Choroid plexus epithelial cell (primary cell): ENCODE measurements at regions not wholly inside any gene's neighbourhood (a gene's known extent, or its start where the extent isn't known, plus 50 kb on each side); places are given as distances from the start of the nearest gene placed in this dataset.
A peak's percentile ranks its signal among the peaks of the same experiment; 100 is the strongest.

ENCODE experiments used
- DNase-seq: peaks from one replicate; pipeline ENCODE4 v3.0.0-alpha.2; 2010; ENCODE audit warnings: low read depth
- H3K4me3 ChIP-seq: 2 replicates; pipeline ENCODE4 v1.5.1; 2011; ENCODE audit warnings: low read depth, mild to moderate bottlenecking, control low read depth, low read length, moderate library complexity
- CTCF ChIP-seq: conservative IDR thresholded peaks from 2 replicates; pipeline ENCODE4 v1.5.1; 2011; ENCODE audit warnings: low read depth, mild to moderate bottlenecking, control low read depth, inconsistent platforms, low read length, moderate library complexity

GRCh38 chr6:88374553-88374952 is 208.4 kb upstream of the CNR1 start:
- no peak overlapping the region for H3K4me3 ChIP-seq
- TF ChIP-seq CTCF = no peak
- no peak for DNase-seq

DNA sequence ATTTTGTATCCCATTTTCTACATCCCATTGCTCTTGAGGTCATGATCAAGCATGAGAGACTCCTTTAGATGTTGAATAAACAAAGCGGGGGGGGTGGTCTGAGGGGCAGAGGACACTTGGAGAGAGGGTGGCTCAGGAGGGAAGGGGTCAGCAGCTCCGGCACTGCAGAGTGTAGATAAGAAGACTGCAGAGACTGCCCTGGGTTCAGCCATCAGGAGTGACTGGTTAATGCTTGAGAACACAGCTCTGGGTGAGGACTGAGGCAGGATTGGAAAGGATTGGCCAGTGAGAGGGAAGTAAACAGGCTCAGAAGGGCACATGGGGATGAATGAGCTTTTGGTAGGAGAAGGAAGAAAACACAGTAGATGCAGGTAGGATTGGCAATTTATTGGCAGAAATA is 205.3 kb upstream of the CNR1 start:
- H3K4me3 ChIP-seq = no peak overlapping the region
- TF ChIP-seq CTCF = no peak
- DNase-seq = no peak

DNA sequence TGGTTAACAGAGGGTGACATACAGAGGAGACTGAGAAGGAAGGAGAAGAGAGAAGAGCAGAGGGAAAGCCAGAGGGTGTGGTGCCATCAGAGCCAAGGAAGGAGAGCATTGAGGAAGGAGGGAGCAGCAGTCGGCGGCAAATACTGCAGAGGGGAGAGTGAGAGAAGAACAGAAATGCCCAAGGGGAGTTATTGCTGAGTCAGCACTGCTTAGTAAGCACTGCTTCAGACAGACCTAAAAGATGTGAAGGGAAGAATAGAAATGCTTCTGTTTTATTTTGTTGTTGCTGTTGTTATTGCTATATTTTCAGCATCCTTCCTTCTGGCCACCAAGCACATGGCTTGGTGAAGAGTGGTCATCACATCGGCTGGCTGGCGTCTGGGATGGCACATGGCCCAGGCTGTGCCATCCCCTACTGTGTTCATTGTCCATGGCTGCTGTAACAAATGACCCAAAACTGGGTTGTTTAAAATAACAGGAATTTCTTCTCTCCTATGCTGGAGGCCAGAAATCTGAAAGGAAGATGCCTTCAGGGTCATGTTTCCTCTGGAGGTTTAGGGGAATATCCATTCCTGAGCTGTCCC is 204.1 kb upstream of the CNR1 start:
- DNase-seq = no peak
- no peak for TF ChIP-seq CTCF
- H3K4me3 ChIP-seq = no peak overlapping the region

DNA sequence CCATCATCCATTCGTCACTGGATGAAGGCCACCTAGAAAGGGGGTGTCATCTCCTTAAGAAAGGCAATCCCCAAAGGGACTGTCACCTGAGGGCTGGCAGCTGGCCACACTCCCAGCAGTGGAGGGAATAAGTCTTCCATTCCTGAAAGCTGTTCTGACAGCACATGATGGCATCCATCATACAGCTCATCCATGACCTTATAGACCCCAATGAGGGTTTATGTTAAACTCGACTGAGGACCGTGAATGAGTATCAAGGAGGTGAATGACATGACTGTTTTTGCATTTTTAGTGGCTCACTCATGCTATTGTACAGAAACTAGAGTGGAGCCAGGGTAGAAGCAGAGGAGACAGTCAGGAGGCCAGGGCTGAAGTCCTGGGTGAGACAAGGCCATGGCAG is 203.1 kb upstream of the CNR1 start:
- DNase-seq = no peak
- TF ChIP-seq CTCF = no peak
- no peak overlapping the region for H3K4me3 ChIP-seq

- TF ChIP-seq CTCF = no peak
- DNase-seq = peak; percentile 97
- no peak overlapping the region for H3K4me3 ChIP-seq
Measured at GRCh38 chr6:88368071-88368787, 202.1 kb upstream of the CNR1 start.

GRCh38 chr6:88367248-88367647 is 201.1 kb upstream of the CNR1 start:
- H3K4me3 ChIP-seq = no peak overlapping the region
- DNase-seq = peak; percentile 29
- TF ChIP-seq CTCF = no peak

DNA sequence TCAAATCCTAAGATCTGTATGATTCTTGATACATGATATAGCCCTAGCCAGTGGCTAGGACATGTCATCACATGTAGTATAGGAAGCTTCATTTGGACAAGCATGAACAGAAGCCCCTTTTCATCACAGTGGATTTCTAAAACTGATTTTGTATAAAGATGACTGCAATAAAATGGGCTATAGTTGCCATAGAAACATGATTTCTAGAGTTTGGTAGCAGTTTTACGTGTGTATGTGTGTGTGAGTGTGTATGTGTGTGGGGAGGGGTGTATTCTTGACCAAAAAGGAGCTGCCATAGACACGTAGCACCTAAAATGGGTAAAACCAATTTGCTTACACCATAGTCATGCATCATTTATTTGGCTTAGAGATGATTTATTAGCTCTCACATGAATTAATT is 200.5 kb upstream of the CNR1 start:
- no peak overlapping the region for H3K4me3 ChIP-seq
- TF ChIP-seq CTCF = no peak
- no peak for DNase-seq
